ENCODE measurements at regions not wholly inside any gene's neighbourhood (a gene's known extent, or its start where the extent isn't known, plus 50 kb on each side); places are given as distances from the start of the nearest gene placed in this dataset.

DNA sequence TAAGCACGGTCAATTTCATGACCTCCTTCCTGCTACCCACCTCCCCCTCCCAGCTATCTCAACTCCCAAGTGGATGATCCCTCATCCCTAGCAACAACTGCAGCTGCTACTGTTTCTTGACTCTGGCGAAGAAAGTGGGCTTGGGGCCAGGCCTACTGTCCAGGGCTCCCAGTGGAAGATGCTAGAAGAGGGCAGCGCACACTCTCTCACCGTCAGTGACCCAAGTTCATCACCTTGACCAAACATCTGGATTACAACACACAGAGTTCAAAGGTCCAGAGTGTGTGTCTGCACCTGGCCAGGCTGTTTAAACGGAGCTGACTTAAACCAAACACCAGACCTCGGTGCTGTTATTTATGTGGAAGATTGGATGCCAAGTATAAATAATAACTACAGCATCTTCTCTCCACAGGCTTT lies 385.6 kb downstream of the SHQ1 start:
- TF ChIP-seq, protein P1, sequence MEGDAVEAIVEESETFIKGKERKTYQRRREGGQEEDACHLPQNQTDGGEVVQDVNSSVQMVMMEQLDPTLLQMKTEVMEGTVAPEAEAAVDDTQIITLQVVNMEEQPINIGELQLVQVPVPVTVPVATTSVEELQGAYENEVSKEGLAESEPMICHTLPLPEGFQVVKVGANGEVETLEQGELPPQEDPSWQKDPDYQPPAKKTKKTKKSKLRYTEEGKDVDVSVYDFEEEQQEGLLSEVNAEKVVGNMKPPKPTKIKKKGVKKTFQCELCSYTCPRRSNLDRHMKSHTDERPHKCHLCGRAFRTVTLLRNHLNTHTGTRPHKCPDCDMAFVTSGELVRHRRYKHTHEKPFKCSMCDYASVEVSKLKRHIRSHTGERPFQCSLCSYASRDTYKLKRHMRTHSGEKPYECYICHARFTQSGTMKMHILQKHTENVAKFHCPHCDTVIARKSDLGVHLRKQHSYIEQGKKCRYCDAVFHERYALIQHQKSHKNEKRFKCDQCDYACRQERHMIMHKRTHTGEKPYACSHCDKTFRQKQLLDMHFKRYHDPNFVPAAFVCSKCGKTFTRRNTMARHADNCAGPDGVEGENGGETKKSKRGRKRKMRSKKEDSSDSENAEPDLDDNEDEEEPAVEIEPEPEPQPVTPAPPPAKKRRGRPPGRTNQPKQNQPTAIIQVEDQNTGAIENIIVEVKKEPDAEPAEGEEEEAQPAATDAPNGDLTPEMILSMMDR (IDR thresholded peaks at IDR 0.05; ENCODE audit: low read length), result no peak
- TF ChIP-seq EZH2phosphoT487 (IDR thresholded peaks at IDR 0.05; ENCODE audit: low read length), result no peak
